ENCODE measurements at regions not wholly inside any gene's neighbourhood (a gene's known extent, or its start where the extent isn't known, plus 50 kb on each side); places are given as distances from the start of the nearest gene placed in this dataset.

DNA sequence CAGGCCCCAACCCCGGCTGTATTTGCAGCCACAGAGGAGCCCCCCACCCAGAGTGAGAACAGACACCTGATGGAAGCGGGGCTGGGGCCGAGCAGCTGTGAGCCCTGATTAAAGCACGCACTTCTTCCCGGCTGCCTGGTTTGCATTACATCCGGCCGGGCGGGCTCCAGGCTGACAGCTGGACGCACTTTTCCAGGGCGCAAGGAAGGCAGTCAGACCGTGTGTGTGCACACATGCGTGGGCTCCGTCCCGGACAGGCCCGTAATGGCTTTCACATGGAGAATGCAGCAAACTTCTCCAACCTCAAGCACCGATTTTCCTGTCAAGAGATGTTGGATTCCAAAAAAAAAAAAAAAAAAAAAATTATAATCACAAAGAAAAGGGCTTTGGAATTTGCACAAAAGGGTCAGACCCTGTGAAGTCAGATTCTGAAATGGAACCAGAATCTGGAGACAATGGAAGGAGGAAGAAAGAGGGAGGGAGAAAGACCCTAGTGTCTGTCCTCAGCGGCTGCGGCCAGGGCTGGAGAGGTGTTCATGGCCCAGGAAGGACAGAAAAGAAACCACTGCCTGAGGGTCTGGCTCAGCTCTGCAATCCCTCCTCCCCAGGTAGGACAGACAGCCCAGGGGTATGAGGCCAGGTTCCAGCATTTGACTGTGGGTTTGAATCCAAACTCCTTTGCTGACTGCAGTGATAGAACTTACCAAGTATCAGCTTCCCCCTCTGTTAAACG lies 365.5 kb downstream of the MN1 start:
- DNase-seq: no peak

DNA sequence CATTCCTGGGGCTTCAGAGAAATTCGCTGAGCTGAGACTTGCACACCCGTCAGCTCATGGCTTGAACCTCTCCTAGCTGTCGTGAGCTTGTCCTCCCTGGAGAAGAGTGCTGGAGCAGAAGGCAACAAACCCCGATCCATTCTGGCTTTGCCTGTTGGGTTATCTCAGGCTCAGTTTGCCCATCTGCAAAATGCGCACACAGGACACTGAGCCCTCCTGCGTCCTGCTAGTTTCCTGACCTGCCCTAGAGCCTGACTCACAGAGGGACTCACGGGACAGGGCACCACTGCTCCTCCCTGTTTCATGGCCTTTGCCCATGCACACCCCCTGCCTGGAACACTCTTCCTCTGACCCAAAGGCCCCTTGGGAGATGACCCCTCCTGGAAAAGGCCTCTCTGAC lies 365.0 kb downstream of the MN1 start:
- no peak for DNase-seq

DNA sequence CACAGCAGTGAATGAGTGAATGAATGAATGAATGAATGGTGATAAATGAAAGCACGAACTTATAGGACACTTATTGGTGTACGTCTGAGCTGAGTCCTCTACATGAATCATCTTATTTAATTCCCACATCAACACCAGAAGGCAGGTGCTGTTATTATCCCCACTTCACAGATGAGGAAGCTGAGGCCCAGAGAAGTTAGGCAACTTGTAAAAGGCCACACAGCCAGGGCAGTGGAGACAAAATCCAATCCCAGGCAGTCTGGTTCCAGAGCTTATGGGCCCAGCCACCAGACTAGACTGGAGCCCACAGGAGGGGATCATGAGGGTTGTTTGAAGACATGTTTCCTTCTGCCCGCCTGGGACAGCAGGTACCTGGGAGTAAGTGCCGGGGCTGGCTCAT lies 364.0 kb downstream of the MN1 start:
- no peak for DNase-seq

DNA sequence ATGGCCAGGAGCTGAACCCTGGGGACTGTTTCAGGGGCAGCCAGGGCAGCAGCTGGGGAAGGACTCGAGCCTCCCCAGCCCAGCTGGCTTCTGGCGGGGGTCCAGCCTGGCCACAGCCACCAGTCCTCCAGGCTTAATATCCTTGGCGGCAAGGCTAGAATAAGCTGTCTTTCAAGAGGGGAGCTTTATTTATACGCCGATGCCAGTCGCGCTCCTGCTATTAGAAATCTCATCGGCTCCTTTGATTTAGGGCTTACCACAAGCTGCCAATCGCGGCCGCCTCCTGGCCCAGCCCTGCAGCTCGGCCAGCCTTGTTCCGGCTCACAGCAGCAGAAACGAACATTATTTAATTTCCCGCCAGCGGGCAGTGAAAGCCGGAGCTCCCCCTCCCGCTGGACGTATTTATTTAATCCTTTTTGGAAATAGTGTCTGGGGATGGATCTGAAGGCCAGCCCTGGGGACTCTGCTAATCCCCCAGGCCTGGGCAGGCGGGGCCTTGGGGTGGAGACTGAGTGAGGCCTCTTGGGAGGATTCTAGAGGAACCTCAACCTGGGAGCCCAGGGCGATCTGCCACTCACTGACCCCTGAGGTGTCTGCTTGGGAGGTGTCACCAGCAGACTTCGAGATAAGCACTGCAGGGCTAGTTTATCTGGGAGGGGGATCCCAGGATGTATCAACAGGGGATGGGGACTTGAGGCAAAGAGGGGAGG lies 363.1 kb downstream of the MN1 start:
- no peak for DNase-seq

DNA sequence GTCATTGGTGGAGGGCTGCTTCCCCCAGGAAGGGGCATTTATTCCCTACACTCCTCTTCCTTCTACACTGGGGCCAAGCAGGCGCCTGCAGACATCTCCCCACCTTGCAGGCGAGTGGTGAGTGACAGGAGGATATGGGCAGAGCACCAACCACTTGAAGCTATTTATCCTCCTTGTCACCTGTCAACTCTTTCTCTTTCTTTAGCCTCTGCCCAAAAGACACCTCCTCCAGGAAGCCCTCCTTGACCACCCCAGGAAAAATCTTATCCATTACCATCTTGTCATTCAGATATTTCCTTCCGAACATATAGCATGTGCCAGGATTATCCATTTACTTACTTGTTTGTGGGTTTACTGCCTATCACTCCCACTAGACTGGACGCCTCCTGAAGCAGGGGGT lies 362.4 kb downstream of the MN1 start:
- no peak for DNase-seq

DNA sequence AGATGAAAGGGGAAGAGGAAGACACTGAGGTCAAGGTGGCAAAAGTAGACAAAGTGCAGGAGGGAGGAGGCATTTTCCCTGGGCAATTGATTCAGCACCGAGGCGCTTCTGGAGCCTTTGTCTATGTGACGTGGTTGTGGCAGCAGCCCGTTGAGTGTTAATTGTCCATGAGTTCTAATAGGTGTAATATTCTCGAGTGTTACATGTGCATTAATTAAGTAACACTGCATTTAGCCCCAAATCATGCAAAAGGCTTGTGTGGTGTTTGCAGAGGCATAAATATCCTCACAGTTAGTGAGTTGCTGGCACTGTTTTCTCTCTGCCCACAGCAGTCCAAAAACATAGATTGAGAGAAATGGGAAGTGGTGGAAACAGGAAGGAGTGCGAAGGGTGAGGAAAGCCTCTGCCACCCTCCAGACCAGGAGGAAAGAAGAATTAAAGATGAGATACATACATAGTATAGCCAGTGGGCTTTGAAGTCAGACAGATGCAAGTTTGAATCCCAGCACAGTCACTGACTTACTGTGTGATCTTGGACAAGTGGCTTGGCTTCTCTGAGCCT lies 361.2 kb downstream of the MN1 start:
- DNase-seq: no peak

DNA sequence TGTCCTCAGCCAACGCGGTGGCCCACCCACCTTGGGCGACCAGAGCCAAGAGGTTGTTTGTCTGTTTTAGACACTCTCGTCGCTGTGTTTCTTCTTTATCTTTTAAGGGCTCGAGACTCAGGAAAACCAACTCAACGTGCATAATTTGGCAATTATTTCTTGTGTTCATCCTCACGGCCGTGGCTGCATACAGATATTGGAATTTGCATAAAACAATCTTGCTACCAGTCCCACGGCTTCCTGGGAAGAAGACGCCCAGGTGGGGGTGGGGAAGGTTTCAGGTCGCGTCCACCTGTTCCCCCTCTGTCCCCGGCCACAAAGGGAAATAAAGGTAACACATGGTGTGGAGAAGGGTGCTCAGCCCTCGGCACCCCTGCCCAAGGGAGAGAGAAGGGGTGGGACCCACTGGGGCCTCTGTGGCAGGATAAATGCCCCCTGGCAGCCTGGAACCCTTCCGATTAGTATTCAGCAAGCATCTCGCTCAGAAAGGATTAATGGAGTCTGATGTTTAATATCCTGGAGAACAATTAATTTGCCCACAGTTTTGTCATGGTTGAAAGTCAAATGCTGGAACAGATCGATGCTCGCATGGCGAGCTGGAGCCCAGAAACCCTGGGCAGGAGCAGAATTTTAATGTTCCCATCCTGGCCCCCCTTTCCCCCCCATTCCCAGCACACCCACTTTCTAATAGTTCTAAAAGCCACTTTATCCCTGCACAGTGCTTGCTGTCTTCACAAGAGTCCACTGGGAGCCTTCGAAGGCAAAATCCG lies 359.7 kb downstream of the MN1 start:
- no peak for DNase-seq

DNA sequence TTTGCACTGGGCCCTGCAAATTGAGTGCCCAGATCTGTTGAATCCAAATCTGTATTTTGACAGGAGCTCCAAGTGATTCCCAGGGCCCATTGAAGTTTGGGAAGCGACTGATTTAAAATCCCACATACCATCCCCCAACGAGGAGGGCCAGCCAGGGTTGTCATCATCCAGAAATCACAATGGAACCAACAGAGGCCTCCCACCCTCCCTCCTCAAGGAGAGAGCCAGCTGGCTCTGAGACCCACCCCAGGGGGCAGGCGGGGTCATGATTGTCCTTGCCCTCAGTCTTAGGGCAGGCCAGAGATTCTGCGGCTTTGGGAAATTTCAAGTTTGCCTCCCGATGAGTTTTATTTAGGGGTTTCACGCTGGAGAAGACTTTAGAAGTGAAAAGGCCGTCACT lies 358.2 kb downstream of the MN1 start:
- no peak for DNase-seq

DNA sequence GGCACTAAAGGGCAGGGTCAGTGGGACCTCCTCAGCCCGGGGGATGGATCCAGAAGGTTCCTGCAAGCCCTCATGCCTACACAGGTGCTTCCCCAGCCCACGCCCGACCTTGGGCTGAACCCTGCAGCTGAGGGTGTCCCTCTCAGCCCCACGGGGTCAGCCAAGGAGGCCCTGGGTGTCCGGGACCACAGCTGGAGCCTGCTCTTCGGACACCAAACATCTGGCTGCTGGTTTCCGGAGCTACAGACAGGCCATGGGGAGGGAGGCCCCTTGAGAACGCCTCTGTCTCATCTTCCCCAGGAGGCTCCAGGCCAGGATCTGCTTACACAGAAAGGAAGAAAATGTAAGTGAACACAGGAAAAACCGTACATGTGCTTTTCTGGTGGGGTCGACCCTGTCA lies 355.7 kb downstream of the MN1 start:
- DNase-seq: no peak

DNA sequence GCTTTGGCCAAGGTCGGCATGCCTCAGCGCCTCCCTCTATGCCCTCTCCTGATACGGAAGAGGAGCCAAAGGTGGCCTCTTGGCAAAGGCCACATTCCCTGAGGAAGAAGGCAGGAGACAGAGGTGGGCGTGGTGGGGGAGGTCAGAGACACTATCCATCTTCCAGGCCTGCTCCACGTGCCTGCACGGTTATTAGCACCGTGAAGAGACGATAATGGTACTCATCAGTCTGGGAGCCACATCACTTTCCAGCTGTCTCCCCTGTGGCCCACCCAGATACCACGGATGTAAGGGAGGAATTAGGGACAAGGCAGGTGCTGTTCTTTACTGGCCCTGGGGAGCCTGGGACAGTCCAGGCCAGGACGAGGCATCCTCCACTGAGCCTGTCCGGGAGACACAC lies 354.3 kb downstream of the MN1 start:
- DNase-seq: no peak

DNA sequence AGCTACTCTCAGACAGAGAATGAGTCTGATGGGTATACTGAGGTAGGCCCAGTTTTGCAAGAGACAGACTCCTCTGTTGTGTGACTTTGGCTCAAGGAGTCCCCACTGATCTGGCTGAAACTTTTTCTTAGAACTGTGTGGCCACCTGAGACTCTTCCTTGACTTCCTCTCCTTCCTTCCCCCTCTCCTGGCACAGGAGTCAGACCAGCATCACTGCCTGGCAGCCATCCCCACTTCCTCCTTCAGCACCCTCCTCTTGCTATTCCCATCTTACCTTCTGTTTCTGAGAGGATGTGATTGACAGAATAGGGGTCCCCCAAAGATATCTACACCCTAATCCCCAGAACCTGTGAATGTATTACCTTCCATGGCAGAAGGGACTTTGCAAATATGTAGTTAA lies 351.1 kb downstream of the MN1 start:
- DNase-seq: no peak

DNA sequence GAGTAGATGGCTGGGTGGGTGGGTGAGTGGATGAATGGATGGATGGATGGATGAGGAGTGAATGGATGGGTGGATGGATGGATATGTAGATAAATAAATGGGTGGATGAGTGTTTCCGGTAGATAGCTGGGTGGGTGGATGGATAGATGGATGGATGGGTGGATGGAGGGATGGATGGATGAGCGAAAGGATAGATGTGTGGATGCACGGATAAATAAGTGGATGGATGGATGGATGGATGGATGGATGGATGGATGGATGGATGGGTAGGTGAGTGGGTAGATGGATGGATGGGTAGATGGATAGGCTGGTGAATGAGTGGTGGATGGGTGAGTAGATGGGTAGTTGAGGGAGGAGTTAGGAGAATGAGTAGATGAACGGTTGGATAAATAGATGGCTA lies 349.3 kb downstream of the MN1 start:
- no peak for DNase-seq

DNA sequence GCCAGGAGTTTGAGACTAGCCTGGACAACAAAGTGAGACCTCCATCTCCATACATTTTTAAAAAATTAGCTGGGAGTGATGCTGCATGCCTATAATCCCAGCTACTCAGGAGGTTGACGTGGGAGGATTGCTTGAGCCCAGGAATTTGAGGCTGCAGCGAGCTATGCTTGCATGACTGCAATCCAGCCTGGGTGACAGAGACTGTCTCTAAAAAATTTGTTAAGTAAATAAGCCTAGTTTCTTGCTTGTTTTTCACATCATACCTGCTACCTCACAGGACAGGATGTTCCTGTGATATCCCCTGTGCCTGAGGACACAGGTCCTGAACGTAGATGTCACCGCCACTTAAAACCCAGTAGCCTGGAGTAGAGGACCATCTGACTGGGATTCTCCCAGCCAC lies 348.6 kb downstream of the MN1 start:
- DNase-seq: no peak

DNA sequence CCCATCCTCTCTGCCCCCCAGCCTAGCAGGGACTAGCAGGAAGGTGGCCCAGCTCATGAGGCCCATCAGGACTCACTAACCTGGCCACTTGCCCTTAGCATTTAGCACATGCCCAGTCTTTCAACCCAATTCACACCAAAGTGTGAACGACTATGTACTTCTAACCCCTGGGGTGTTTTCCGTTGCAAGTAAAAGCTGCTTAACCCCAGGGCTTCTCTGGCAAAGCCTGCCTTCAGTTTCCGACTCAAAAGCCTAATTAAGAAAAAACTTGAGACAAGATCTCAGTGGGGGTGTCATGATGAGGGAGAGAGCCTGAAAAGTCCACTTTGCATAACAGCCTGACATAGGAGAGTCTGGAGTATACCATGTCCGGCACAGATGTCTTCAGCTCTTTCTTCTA lies 347.8 kb downstream of the MN1 start:
- no peak for DNase-seq

DNA sequence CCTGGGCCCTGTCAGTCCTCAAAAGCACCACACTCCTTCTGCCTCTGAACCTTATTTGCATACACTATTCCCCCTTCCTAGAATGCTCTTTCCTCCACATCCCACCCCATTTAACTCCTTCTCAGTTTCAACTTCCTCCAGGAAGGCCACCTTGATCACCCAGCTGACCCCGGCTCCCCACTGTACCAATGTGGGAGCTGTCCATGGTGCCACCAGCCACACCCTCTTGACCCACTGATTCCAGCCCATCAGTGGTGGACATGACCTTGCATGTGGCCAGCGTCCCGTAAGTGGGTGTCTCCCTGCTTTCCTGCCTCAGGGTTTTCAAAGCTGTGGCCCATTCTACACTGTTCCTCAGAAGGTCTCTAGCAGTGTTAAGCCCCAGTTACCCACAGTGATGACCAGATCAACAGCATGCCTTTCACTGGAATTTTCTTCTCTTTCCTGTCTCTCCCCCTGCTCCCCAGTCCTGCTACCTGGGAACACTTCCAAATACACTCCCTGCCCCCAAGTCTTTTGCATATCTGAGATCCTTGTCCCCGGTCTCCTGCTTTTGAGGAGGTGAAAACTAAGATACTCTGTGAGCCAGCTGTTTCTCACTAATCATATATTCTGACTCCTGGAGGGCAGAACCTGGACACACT lies 346.6 kb downstream of the MN1 start:
- no peak for DNase-seq

DNA sequence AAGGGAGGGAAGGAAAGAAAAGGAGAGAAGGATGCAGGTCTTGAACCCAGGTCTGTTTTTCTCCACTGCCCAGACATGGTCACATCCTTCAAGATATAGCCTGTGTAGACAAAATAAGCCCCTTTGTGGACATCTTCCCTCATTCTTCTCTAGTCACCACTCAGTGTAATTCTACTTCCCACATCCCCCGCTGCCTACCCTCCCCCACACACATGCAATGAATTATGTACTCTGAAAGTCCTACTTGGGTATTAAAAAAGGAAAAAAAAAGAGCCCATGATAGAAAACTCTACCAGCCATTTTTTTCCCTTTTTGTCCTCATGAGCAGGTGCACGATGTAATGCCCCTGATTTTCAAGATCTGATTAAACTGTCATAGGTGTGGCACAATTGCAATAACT lies 346.0 kb downstream of the MN1 start:
- DNase-seq: no peak

DNA sequence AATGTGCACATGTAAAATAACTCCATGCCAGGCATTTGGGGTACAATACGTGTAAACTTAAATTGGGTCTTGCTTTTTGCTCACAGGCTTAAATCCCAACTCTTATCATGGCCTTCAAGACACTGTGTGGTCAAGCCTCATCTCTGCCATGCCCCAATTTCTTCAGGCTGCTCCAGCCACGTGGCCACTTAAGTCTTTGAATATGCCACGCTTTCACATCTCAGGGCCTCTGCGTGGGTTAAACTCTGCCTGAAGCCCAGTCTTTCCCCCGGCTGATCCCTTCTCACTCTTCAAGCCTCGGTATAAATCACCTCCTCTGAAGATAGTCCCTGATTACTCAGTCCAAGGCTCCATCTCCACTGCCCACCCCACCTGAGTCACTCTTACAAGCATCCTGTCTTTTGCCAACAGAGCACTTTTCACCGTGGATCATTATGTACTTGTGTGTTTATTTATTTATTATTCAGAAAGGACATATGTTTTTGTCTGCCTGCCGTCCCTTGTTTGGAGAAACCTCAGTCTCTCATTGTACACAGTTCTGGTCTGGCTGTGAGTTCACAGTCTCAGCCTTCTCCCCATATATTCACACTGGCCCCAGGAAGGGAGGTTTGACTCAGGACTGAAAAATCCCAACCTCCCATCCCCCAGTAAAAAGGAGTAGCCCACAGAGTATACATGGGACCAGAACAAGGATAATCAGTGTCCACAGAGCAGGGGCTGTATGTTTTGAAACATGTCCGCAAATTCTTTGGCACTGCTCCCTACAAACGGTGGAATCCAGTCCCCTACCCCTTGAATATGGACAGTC lies 344.7 kb downstream of the MN1 start:
- DNase-seq: no peak

DNA sequence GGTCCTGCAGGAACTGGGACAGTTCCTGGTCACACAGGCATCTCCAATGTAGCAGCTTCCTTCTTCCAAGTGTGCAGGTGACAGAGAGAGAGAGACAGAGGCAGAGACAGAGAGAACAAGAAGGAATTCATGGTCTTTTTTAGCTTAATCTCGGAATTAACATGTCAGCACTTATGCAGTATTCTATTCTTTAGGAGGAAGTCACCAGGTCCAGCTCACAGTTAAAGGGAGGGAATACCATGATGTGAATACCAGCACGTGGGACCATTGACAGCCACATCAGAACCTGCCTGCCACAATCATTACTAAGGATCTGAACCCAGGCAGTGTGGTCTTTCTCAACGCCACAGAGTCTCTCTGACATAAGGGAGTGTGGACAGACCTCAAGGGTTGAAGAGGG lies 341.6 kb downstream of the MN1 start:
- no peak for DNase-seq

DNA sequence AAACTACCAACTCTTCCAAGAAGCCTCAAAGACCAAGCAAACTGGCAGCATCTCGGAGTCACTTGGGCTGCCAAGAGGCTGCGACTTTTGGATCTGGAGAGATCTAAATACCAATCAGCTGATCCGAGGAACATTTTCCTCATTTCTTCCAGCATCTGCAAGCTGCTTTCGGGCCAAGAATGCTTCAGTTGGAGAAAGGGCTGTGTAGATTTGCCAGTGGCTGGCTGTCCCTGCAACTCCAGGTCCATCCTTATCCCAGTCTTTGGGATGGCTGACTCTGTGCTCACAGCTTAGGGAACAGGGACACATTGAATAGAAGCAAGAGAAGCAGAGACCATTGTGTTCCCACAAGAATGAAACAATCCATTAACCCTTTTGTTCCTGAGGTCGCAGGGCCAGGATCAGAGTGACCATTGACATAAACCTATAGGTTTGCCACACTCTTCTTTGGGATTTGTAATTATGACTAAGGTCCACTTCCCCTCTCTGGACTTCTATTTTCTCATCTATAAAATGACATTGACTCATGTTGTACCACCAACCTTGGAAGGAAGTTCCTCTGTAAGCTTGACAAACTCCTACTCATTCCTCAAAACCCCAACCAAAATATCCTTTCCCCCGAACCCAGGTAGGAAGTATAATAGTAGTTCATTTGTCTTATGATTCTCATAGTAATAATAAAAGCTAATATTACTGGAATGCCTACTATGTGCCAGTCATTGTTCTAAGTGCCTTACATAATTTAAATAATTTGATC lies 340.8 kb downstream of the MN1 start:
- DNase-seq: no peak

DNA sequence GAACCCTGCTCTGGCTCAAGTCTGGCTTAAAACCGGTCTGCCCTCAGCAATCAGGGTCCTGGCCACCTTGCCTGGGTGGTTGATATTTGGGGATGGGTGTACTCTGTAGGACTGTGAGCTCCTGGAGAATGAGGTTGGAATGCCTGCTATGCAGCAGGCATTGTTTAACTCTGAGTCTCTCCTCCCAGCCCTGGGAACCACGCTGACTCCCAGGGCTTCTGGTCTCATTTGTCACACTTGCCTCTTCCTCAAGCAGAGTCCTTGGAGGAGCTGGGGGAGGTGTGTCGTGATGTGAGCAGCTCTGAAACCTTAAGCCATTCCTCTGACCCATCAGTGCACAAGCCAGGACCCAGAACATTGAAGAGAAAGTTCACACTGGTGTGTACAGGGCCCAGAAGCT lies 340.1 kb downstream of the MN1 start:
- DNase-seq: no peak

DNA sequence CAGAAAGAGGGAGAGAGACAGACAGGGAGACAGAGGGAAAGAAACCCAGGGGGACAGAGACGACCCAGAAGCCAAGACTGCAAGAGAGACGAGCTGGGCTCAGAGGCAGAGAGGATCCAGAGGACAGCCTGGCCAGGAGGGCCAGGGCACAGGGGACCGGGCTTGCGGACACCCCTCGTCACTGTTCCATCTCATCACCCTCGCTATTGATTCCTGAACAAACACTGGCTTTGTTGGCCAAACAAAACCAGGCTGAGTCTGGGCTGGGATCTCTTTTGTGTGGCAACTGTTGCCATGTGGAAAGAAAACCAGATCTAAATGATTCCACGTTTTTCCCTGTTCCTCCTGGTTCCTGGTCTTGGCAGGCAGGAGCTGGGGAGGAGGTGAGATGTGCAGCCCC lies 339.4 kb downstream of the MN1 start:
- no peak for DNase-seq
